GM12873 (cell line): ENCODE measurements at regions not wholly inside any gene's neighbourhood (a gene's known extent, or its start where the extent isn't known, plus 50 kb on each side); places are given as distances from the start of the nearest gene placed in this dataset.

Experiments
- TF ChIP-seq, protein P1 (sequence below): IDR thresholded peaks from 2 replicates; pipeline ENCODE4 v1.5.1; 2012; ENCODE audit warnings: low read depth, mild to moderate bottlenecking, moderate library complexity, low read length, control low read depth; ENCODE audit not compliant: insufficient read depth; ENCODE audit errors: missing control alignments

DNA sequence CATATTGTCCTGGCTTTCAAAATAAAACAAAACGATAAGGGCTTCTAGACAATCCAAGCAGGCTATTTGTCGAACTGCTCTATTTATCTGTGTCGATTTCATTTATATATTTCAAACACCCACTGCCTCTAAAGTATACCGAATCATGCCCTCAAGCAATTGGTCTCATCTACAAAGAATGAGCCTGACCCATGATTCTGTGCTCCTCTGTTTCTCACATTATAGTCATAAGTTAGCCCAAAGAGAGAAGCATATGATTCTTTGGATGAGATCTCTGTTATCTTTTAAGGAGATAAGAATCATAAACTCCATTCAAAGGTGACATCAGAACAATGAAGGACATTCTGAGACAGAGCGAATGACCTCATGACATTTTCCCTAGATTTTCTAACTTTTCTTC lies 191.1 kb downstream of the MAP2K6 start:
- TF ChIP-seq, protein P1, sequence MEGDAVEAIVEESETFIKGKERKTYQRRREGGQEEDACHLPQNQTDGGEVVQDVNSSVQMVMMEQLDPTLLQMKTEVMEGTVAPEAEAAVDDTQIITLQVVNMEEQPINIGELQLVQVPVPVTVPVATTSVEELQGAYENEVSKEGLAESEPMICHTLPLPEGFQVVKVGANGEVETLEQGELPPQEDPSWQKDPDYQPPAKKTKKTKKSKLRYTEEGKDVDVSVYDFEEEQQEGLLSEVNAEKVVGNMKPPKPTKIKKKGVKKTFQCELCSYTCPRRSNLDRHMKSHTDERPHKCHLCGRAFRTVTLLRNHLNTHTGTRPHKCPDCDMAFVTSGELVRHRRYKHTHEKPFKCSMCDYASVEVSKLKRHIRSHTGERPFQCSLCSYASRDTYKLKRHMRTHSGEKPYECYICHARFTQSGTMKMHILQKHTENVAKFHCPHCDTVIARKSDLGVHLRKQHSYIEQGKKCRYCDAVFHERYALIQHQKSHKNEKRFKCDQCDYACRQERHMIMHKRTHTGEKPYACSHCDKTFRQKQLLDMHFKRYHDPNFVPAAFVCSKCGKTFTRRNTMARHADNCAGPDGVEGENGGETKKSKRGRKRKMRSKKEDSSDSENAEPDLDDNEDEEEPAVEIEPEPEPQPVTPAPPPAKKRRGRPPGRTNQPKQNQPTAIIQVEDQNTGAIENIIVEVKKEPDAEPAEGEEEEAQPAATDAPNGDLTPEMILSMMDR = no peak

DNA sequence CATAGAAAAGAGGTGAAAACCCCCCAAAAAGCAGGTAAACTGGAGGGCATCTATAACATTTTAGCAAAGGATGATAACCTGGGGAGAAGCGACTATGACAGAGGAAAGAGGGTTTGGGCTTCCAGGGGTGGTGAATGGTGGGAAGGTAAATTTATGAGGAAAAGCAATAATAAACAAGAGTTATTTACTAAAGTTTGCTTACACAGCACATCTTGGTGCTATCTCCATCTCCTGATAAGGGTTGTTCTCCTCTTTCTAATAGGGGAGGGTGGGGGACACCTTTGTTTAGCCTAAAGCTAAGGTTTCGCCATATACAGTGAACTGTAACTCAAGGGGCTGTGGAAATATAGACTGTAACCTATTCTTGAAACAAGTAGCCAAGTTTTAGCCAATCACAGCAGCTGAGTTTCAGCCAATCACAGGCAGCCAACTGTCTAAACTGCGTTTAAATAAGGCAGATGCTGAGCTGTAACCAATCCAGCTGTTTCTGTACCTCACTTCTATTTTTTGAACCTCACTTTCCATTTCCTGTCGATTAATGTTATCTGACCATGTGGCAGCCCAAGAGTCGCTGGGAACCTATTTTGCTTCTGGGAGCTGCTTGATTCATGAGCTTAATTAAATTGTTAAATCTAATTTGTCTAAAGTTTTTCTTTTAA lies 191.8 kb downstream of the MAP2K6 start:
- TF ChIP-seq, protein P1 = no peak

DNA sequence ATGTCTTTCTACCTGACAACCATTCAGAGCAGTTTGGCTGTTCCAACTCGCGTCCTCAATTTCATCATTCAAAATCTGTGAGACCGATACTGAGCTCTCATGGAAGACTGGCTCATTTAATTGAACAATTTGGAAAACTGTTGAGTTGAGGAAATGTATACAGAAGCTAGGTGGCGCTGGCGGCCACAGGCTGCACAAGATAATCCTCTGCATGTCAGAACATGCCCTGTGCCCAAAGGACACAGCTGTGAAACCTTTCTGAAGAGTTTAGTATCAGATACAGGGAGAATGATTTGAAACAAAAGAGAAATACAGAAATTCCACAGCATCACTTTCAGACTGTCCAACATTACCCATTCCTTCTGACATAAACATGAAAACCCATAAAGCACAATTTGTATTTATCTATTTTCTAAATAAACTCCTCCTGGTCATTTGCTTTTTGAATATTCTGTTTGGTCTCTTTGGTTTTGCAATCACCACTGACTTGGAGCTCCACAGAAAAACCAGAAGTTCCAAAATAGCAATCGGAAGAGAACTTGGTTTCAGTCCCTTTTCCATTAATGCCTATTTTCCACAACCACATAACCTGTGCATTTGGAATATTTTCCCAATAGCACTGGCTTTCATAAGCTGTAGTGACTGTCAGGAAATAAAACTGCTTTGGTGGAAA lies 192.8 kb downstream of the MAP2K6 start:
- TF ChIP-seq, protein P1 = peak; percentile 79

DNA sequence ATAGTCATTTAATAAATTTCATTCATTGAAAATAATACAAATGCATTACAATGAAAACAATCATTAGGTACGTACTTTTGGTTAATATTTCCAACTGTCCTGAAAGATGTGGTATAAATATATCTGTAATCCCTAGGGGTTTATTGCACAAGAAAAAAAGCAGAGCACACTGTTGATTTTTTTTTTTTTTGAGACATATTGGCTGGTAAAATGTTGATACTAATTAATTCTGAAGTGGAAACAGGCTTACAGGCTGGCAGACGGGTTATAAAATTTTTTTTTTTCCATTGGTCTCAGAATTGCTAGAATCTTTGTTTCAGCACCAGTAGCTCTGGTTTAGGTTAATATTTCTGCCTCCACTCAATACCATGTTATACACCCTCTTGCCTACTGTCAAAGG lies 193.6 kb downstream of the MAP2K6 start:
- TF ChIP-seq, protein P1 = no peak

DNA sequence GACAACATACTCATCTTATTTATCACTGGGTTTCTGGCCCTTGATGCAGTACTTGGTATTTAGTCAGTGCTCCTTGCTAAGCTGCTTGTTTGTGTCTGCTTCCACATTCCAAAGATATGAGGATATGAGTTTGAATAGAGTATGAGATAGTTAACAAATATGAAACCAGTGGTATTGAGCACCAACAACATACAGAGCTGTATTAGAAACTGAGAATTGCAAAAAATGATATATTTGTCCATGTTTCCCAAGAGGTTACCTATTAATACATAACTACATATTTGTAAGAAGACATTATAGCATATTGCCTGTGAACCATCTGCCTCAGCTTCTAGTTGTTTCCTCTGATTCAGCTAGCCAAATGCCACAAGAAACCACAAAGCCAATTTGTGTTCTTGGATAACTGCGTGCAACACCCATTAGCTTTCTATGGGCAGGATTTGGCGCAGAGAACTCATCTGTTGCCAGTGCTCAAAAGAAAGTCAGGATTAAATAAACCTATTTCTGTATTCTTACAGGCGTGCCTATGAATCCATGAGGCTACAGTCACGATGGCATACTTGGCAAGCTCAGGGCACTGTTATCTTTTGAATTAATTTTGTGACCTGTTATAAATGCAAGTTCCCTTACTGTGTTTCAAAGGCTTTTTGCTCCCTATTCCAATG lies 194.4 kb downstream of the MAP2K6 start:
- TF ChIP-seq, protein P1 = no peak

DNA sequence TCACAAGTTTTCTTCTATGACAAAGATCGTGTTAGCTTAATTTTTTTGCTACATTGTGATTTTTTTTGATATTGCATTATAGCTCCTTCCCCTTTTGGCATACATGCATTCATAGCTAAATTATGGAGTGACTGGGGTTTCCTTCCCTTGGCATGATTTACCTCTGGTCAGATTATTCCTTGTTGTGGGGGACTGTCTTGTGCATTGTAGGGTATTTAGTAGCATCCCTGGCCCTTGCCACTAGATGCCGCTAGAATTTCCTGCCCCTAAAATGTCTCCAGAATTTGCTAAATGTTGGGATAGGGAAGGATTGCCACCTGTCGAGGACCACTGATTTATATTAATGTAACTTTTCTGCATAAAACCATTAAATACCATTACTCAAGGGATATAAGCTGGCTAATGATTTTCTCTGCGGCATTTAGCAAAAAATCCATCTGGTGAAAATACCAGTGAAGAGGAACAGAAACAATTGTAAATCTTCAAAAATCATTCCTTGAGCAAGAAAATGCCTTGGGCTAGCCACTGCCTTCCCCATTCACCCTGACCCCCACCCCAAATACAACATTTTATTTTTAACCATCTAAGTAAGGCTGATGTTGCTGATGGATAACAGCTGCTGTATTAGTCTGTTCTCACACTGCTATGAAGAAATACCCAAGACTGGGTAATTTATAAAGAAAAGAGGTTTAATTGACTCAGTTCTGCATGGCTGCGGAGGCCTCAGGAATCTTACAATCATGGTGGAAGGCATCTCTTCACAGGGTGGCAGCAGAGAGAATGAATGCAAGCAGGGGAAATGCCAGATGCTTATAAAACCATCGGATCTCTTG lies 195.2 kb downstream of the MAP2K6 start:
- TF ChIP-seq, protein P1 = peak; percentile 64
